Activated T-cell treated with anti-CD3 and anti-CD28 coated beads, Interleukin-2, amount 50 U/mL, for 1 hour (primary cell): ENCODE measurements at regions not wholly inside any gene's neighbourhood (a gene's known extent, or its start where the extent isn't known, plus 50 kb on each side); places are given as distances from the start of the nearest gene placed in this dataset.

Experiments used
- DNase-seq: peaks from one replicate; pipeline ENCODE4 v3.0.0-alpha.2; 2020

- no peak for DNase-seq
These were observed 529.6 kb downstream of the FGF9 start for GRCh38 chr13:22200440-22200839.

- no peak for DNase-seq
These were observed 530.6 kb downstream of the FGF9 start for GRCh38 chr13:22201375-22201925.

GRCh38 chr13:22210134-22210930 is 539.5 kb downstream of the FGF9 start:
- DNase-seq = no peak

GRCh38 chr13:22211876-22212275 is 541.0 kb downstream of the FGF9 start:
- no peak for DNase-seq

- DNase-seq = no peak
These were observed 541.7 kb downstream of the FGF9 start for GRCh38 chr13:22212576-22212975.

GRCh38 chr13:22214184-22214583 is 543.3 kb downstream of the FGF9 start:
- no peak for DNase-seq

- no peak for DNase-seq
These were observed 547.9 kb downstream of the FGF9 start for GRCh38 chr13:22218797-22219196.

- no peak for DNase-seq
These were observed 548.8 kb downstream of the FGF9 start for GRCh38 chr13:22219709-22220108.

GRCh38 chr13:22220151-22221135 is 549.6 kb downstream of the FGF9 start:
- DNase-seq = no peak

GRCh38 chr13:22223411-22223810 is 552.5 kb downstream of the FGF9 start:
- DNase-seq = no peak

- DNase-seq = no peak
These were observed 555.2 kb downstream of the FGF9 start for GRCh38 chr13:22226086-22226485.

- no peak for DNase-seq
These were observed 557.0 kb downstream of the FGF9 start for GRCh38 chr13:22227895-22228294.

GRCh38 chr13:22229916-22230315 is 559.0 kb downstream of the FGF9 start:
- DNase-seq = no peak

- no peak for DNase-seq
These were observed 561.3 kb downstream of the FGF9 start for GRCh38 chr13:22232186-22232585.

- DNase-seq = no peak
These were observed 564.5 kb downstream of the FGF9 start for GRCh38 chr13:22235285-22235949.

- no peak for DNase-seq
These were observed 565.0 kb downstream of the FGF9 start for GRCh38 chr13:22235950-22236290.

- no peak for DNase-seq
These were observed 567.4 kb downstream of the FGF9 start for GRCh38 chr13:22238269-22238668.

- DNase-seq = no peak
These were observed 569.8 kb downstream of the FGF9 start for GRCh38 chr13:22240716-22241115.

GRCh38 chr13:22243469-22244163 is 572.7 kb downstream of the FGF9 start:
- DNase-seq = no peak

- no peak for DNase-seq
These were observed 581.5 kb downstream of the FGF9 start for GRCh38 chr13:22252281-22252830.

GRCh38 chr13:22253107-22253506 is 582.2 kb downstream of the FGF9 start:
- DNase-seq = no peak

GRCh38 chr13:22256111-22256639 is 585.3 kb downstream of the FGF9 start:
- no peak for DNase-seq
